Cardiac fibroblast (primary cell): ENCODE measurements at regions not wholly inside any gene's neighbourhood (a gene's known extent, or its start where the extent isn't known, plus 50 kb on each side); places are given as distances from the start of the nearest gene placed in this dataset.

Experiments used
- DNase-seq, 2 donors: peaks; one replicate each; pipeline versions ENCODE4 v3.0.0 to v3.0.0-alpha.2; 2010; ENCODE audit warnings: low read depth in 2 of 2
- H3K4me3 ChIP-seq, 2 donors: replicated peaks in 1 of 2; 1 replicate in 1 of 2; 2 replicates in 1 of 2; pipeline ENCODE4 v1.5.1; 2011; ENCODE audit warnings: low read depth in 2 of 2, low read length in 2 of 2, mild to moderate bottlenecking in 2 of 2, moderate library complexity in 1 of 2
- TF ChIP-seq, protein P1 (sequence below): IDR thresholded peaks from one replicate; pipeline ENCODE4 v1.5.1; 2011; ENCODE audit warnings: low read depth, mild to moderate bottlenecking, low read length, inconsistent platforms

DNA sequence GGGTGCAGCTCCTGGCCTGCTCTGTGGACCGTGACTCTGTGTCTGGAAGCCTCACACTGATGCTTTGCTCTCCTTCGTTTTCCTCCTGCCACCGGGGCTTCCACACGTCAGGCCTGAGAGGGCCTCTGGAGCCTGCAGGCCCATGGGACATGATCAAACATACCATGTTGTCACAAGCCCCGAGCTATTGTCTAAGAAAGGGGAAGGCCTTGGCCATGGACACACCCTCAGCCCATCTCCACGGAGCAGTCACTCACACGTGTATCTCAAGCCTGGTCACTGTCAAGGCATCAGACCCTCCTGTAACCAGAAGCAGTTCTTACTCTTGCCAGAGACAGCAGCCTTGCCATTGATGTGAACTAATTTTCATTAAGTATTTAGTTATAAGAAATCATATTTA is 814.1 kb upstream of the SALL3 start:
- no peak overlapping the region for H3K4me3 ChIP-seq
- DNase-seq, result no peak

DNA sequence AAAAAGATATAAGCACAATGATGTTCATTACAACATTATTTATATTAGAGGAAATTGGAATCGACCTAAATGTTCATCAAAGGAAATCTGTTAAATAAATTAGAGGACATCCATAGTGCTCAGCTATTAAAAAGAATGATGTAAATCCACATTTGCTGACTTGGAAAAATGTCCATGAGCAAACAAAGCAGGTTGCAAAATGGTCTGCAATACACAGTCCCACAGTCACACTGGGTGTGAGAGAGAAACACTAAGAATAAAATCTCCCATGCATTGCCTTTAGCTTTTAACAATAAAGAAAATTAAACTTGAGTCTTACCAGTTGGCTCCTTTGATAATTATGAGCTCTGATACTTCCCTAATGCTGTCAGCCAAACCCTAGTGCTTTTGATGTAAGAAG is 811.1 kb upstream of the SALL3 start:
- no peak for DNase-seq
- no peak overlapping the region for H3K4me3 ChIP-seq
- TF ChIP-seq, protein P1, sequence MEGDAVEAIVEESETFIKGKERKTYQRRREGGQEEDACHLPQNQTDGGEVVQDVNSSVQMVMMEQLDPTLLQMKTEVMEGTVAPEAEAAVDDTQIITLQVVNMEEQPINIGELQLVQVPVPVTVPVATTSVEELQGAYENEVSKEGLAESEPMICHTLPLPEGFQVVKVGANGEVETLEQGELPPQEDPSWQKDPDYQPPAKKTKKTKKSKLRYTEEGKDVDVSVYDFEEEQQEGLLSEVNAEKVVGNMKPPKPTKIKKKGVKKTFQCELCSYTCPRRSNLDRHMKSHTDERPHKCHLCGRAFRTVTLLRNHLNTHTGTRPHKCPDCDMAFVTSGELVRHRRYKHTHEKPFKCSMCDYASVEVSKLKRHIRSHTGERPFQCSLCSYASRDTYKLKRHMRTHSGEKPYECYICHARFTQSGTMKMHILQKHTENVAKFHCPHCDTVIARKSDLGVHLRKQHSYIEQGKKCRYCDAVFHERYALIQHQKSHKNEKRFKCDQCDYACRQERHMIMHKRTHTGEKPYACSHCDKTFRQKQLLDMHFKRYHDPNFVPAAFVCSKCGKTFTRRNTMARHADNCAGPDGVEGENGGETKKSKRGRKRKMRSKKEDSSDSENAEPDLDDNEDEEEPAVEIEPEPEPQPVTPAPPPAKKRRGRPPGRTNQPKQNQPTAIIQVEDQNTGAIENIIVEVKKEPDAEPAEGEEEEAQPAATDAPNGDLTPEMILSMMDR, result no peak

More for the DNA sequence above, 814.1 kb upstream of the SALL3 start:
- TF ChIP-seq, protein P1, result no peak

DNA sequence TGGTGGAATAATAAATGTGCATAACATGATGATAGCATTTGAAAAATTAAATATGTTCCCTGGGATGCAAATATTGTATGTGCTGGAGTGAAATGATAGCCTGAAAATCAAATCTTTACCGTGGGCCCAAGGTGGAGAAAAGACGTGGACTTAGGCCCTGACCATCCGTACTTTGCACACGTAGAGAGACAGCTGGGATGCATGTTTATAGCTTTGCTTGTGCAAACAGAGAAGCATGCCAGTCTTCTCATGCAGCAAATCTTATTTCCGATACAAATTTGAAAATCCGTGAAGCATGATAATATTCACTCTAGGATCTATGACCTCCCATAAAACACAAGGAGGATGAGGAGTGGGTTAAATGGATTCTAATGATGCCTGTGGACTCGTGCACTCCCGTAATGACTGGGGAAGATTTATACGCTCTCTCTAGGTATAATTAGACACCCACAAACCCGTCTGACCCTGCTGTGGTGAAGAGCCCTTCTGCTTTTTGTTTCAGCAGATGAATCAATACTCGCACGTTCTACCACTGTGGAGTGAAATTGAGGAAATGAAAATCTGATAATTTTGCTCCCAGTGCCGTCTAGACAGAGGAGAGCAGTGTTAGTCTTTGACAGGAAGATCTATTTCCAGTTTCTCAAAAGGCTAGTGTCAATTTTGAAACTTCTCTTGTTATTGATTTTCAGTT is 810.3 kb upstream of the SALL3 start:
- DNase-seq, result no peak
- TF ChIP-seq, protein P1, result no peak
- H3K4me3 ChIP-seq, result no peak overlapping the region

DNA sequence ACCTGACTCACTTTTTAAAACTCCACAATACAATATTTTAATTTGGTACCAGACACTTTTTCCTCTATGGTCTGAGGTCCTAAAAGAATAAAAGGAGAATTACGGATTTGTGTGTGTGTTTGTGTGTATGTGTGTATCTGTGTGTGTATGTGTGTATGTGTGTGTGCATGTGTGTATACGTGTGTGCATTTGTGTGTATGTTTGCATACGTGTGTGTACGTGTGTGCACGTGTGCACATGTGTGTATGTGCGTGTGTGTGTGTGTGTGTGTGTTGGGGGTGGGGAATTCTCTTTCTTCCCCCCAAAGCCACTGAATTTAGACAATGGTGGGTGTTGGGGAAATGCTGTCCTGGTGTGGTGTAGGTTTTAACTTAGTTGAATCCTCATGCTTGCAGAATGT is 807.7 kb upstream of the SALL3 start:
- TF ChIP-seq, protein P1, result no peak
- DNase-seq, result no peak
- H3K4me3 ChIP-seq, result no peak overlapping the region

DNA sequence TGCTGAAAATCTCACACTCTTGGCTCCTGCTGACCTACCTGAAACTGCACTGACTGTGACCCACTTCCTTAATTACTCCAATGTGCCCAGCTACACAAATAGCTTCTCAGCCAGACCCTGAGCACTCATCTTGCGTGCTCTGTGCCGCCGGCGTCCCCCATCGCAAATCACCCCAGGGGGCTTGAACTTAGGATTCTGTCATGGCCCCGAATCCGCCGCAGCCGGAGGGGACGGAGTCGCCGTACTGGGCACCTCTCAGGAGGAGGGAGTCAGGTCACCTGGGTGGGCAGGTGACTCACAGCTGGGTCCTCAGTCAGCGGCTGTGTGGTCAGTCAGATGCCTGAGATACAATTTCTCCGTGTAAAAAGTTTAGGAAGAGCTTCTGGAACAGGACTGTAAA is 804.9 kb upstream of the SALL3 start:
- H3K4me3 ChIP-seq, result no peak overlapping the region
- TF ChIP-seq, protein P1, result no peak
- no peak for DNase-seq

DNA sequence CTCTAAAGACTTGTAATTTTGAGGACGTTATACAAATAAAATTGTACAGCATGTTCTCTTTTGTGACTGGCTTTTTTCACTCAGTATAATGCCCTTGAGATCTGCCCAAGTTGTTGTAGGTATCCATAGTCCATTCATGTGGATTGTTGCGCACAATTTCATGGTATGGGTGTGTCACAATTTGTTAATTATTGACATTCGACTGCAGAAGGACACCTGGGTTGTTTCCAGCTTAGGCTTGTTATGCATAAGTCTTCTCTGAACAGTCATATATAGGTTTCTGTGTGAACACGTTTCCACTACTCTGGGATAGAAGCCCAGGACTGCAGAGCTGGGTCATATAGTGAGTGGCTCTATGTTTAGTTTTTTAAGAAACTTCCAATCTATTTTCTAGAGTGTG is 800.8 kb upstream of the SALL3 start:
- H3K4me3 ChIP-seq, result no peak overlapping the region
- TF ChIP-seq, protein P1, result no peak
- no peak for DNase-seq

DNA sequence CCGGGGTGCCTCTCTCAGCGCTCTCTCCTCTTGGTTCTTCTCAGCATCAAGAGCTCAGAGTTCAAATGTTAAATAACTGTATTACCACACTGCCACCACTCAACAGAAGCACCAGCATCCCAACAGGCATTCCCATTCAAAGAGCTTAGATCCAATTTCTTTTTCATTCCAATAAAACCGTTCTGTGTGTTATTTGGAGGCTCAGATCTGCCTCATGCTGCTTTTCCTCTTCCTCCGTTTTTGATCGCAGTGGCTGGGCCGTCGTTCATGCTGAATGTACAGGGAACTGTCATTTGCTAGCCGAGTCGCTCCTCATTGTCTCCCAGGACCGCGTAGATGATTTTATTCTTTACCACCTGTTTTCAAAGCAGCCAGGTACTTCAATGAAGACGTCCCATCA is 798.9 kb upstream of the SALL3 start:
- TF ChIP-seq, protein P1, result no peak
- no peak overlapping the region for H3K4me3 ChIP-seq
- no peak for DNase-seq
